SK-N-SH (cell line): ENCODE measurements at regions not wholly inside any gene's neighbourhood (a gene's known extent, or its start where the extent isn't known, plus 50 kb on each side); places are given as distances from the start of the nearest gene placed in this dataset.

Experiments used
- CTCF ChIA-PET: fragments of 300-600, 350-600 bp; formaldehyde crosslinking; extraction: SDS; loops from one replicate; lab custom pipeline; 2021; lab: Yijun Ruan, JAX
- POLR2A ChIA-PET: fragments of 350-600 bp; sonication (Branson Sonifier 250); formaldehyde crosslinking; extraction: SDS; loops from one replicate; lab custom pipeline; 2020; ENCODE audit warnings: antibody characterized with exemption, inconsistent platforms; lab: Yijun Ruan, JAX
- DNase-seq: peaks from one replicate; pipeline ENCODE4 v3.0.0; 2012
- H2AFZ ChIP-seq: fragments of 200-600 bp; sonication (generic); 2 replicates; pipeline ENCODE4 v1.8.1; 2016; ENCODE audit warnings: antibody characterized with exemption, mild to moderate bottlenecking, low read depth
- H3F3A ChIP-seq: fragments of 200-600 bp; sonication (generic); replicated peaks from 2 replicates; pipeline ENCODE3; 2016; ENCODE audit warnings: antibody characterized with exemption, mild to moderate bottlenecking; ENCODE audit not compliant: insufficient read depth
- H3K27ac ChIP-seq, 2 experiments: fragments of 200-500 bp in 1 of 2; fragments of 200-600 bp in 1 of 2; sonication (Bioruptor generic) in 1 of 2; sonication (generic), shearing (Covaris generic) in 1 of 2; 2 replicates each; pipeline versions ENCODE4 v1.5.1 to v1.6.1; 2014 to 2016; ENCODE audit warnings: low read depth in 2 of 2, inconsistent platforms in 1 of 2, low read length in 1 of 2, mild to moderate bottlenecking in 1 of 2, mixed read lengths in 1 of 2
- H3K27me3 ChIP-seq: fragments of 200-600 bp; sonication (generic), shearing (Covaris generic); 2 replicates; pipeline ENCODE4 v1.6.1; 2016; ENCODE audit warnings: mixed run types; ENCODE audit not compliant: insufficient read depth
- H3K36me3 ChIP-seq, 2 experiments: fragments of 200-500 bp in 1 of 2; fragments of 200-600 bp in 1 of 2; sonication (Bioruptor generic) in 1 of 2; sonication (generic) in 1 of 2; replicated peaks in 1 of 2; 2 replicates each; pipeline versions ENCODE3 to v1.5.1; 2014 to 2016; ENCODE audit warnings: low read length in 1 of 2, mild to moderate bottlenecking in 1 of 2; ENCODE audit not compliant: insufficient read depth in 2 of 2, control insufficient read depth in 1 of 2
- H3K4me1 ChIP-seq, 2 experiments: fragments of 200-500 bp in 1 of 2; fragments of 200-600 bp in 1 of 2; sonication (Bioruptor generic) in 1 of 2; sonication (generic), shearing (Covaris generic) in 1 of 2; 2 replicates each; pipeline versions ENCODE4 v1.5.1 to v1.6.1; 2014 to 2016; ENCODE audit warnings: low read depth in 1 of 2, low read length in 1 of 2, mixed run types in 1 of 2; ENCODE audit not compliant: insufficient read depth in 2 of 2, control insufficient read depth in 1 of 2
- H3K4me2 ChIP-seq: fragments of 200-600 bp; sonication (generic), shearing (Covaris generic); 2 replicates; pipeline ENCODE4 v1.6.1; 2017; ENCODE audit warnings: mixed run types
- H3K4me3 ChIP-seq, 2 experiments: fragments of 200-500 bp in 1 of 2; fragments of 200-600 bp in 1 of 2; sonication (Bioruptor generic) in 1 of 2; sonication (generic), shearing (Covaris generic) in 1 of 2; 2 replicates each; pipeline versions ENCODE4 v1.5.1 to v1.8.1; 2014 to 2016; ENCODE audit warnings: low read depth in 2 of 2, inconsistent platforms in 1 of 2, low read length in 1 of 2, mild to moderate bottlenecking in 1 of 2, mixed read lengths in 1 of 2, moderate library complexity in 1 of 2
- H3K79me2 ChIP-seq: fragments of 200-600 bp; sonication (generic); 2 replicates; pipeline ENCODE4 v1.8.1; 2017; ENCODE audit warnings: mild to moderate bottlenecking; ENCODE audit not compliant: insufficient read depth
- H3K9ac ChIP-seq: fragments of 200-600 bp; sonication (generic); 2 replicates; pipeline ENCODE4 v1.6.1; 2017; ENCODE audit warnings: mixed run types
- H3K9me2 ChIP-seq: fragments of 200-600 bp; sonication (generic); 2 replicates; pipeline ENCODE4 v1.6.1; 2017; ENCODE audit warnings: mixed run types
- H3K9me3 ChIP-seq: fragments of 200-600 bp; sonication (generic); 2 replicates; pipeline ENCODE4 v1.6.1; 2017; ENCODE audit warnings: mixed run types, mild to moderate bottlenecking, moderate library complexity
- H4K20me1 ChIP-seq: fragments of 200-600 bp; sonication (generic); 2 replicates; pipeline ENCODE4 v1.6.1; 2017; ENCODE audit warnings: mild to moderate bottlenecking, mixed run types; ENCODE audit not compliant: insufficient read depth
- CHD2 ChIP-seq: fragments of 150-350 bp; IDR thresholded peaks from 2 replicates; pipeline ENCODE4 v1.6.1; 2018; ENCODE audit warnings: low read length; ENCODE audit not compliant: partially characterized antibody
- CTCF ChIP-seq: fragments of 200-600 bp; sonication (generic); IDR thresholded peaks from 2 replicates; pipeline ENCODE4 v1.6.1; 2017; ENCODE audit warnings: antibody characterized with exemption, mild to moderate bottlenecking, moderate library complexity
- EP300 ChIP-seq, 2 experiments: IDR thresholded peaks; 2 replicates each; pipeline versions ENCODE4 v1.4.0 to v1.6.1; 2012; ENCODE audit warnings: borderline replicate concordance in 1 of 2, low read depth in 1 of 2, low read length in 1 of 2
- EZH2phosphoT487 ChIP-seq: fragments of 200-600 bp; sonication (generic); IDR thresholded peaks from 2 replicates; pipeline ENCODE4 v1.6.1; 2017; ENCODE audit warnings: low read depth, mixed run types, mild to moderate bottlenecking, antibody characterized with exemption, moderate library complexity, borderline replicate concordance
- FOSL2 ChIP-seq: IDR thresholded peaks from 2 replicates; pipeline ENCODE4 v1.4.0; 2012; ENCODE audit warnings: low read depth, mild to moderate bottlenecking, moderate library complexity, borderline replicate concordance
- FOXM1 ChIP-seq: IDR thresholded peaks from 2 replicates; pipeline ENCODE4 v1.4.0; 2012; ENCODE audit warnings: low read depth, mild to moderate bottlenecking
- IRF3 ChIP-seq: fragments of 150-350 bp; IDR thresholded peaks from 2 replicates; pipeline ENCODE4 v1.6.1; 2016; ENCODE audit warnings: mild to moderate bottlenecking, low read depth, low read length
- JUND ChIP-seq: IDR thresholded peaks from 2 replicates; pipeline ENCODE4 v1.4.0; 2012
- MEF2A ChIP-seq: IDR thresholded peaks from 2 replicates; pipeline ENCODE4 v1.4.0; 2012; ENCODE audit warnings: low read depth, borderline replicate concordance
- PBX3 ChIP-seq: IDR thresholded peaks from 2 replicates; pipeline ENCODE4; 2012
- POLR2AphosphoS5 ChIP-seq: IDR thresholded peaks from 2 replicates; pipeline ENCODE4 v1.6.1; 2012; ENCODE audit warnings: low read depth, low read length
- RAD21 ChIP-seq: IDR thresholded peaks from 2 replicates; pipeline ENCODE4 v1.6.1; 2012; ENCODE audit warnings: mild to moderate bottlenecking, low read length
- SIN3A ChIP-seq: IDR thresholded peaks from 2 replicates; pipeline ENCODE4 v1.6.1; 2012; ENCODE audit warnings: low read depth, mild to moderate bottlenecking, low read length, moderate library complexity, borderline replicate concordance
- SMC3 ChIP-seq: IDR thresholded peaks from 2 replicates; pipeline ENCODE4 v1.6.1; 2012; ENCODE audit warnings: low read depth, low read length, improper control_type of control experiment
- TCF12 ChIP-seq: IDR thresholded peaks from 2 replicates; pipeline ENCODE4 v1.4.0; 2012
- TEAD4 ChIP-seq: IDR thresholded peaks from 2 replicates; pipeline ENCODE4 v1.4.0; 2012; ENCODE audit warnings: mild to moderate bottlenecking, borderline replicate concordance; ENCODE audit not compliant: insufficient read depth
- WGBS: methylation state at CpG from one replicate; pipeline ENCODE4 v1.1.6; 2017; ENCODE audit warnings: low lambda C conversion rate; 5-methylcytosine and 5-hydroxymethylcytosine counted together
- TF ChIP-seq, protein P1 (sequence below): IDR thresholded peaks from 2 replicates; pipeline ENCODE4 v1.4.0; 2012; ENCODE audit warnings: low read depth

GRCh38 chr1:244224487-244225430 lies 173.7 kb downstream of the ZBTB18 start (continued):
- TF ChIP-seq POLR2AphosphoS5: no peak
- TF ChIP-seq PBX3: no peak
- TF ChIP-seq, protein P1, sequence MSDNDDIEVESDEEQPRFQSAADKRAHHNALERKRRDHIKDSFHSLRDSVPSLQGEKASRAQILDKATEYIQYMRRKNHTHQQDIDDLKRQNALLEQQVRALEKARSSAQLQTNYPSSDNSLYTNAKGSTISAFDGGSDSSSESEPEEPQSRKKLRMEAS: no peak

GRCh38 chr1:244226435-244226834 lies 175.4 kb downstream of the ZBTB18 start:
- H2AFZ ChIP-seq: no peak overlapping the region
- no peaks in the 10 kb centered on the region for H3K9me3 ChIP-seq
- TF ChIP-seq CHD2 (no peak), PBX3 (peak; percentile 32; the same call in 1 of the 2 replicates), FOSL2 (0 out of 2 replicates have a peak, but pooled peaks have one; percentile 3), JUND (peak; percentile 22)
- ChIA-PET POLR2A (no interaction called here), CTCF (interaction anchor here (0.6 kb wide), 1 partner anchor 12 kb away, joined by 3 read pairs; no protein-coding TSS in a partner anchor)
- no peaks in the 10 kb centered on the region for H4K20me1 ChIP-seq
- H3K79me2 ChIP-seq: no peaks in the 10 kb centered on the region
- H3K27ac ChIP-seq: no peak overlapping the region
- H3F3A ChIP-seq: no peaks in the 10 kb centered on the region
- no peaks in the 10 kb centered on the region for H3K9me2 ChIP-seq
- WGBS: 78% methylated on average over 3 of the region's 3 CpGs
- no peak overlapping the region for H3K4me2 ChIP-seq
- no peak for DNase-seq
- no peak overlapping the region for H3K9ac ChIP-seq
- H3K4me3 ChIP-seq: no peak overlapping the region
- no peaks in the 10 kb centered on the region for H3K36me3 ChIP-seq
- H3K27me3 ChIP-seq: no peaks in the 10 kb centered on the region
- H3K4me1 ChIP-seq: peaks cover 8 to 9% of the 10 kb centered on the region in 2 experiments; a peak in 2 of 4 replicates

GRCh38 chr1:244230470-244230869 lies 179.4 kb downstream of the ZBTB18 start:
- H3K4me1 ChIP-seq: peaks cover 9 to 15% of the 10 kb centered on the region in 2 experiments; a peak in 2 of 4 replicates
- ChIA-PET POLR2A (interaction anchor here (0.6 to 0.7 kb wide), 2 partner anchors 179 to 506 kb away, joined by 3 to 4 read pairs; partner anchors contain the start of gene ZBTB18), CTCF (no interaction called here)
- H2AFZ ChIP-seq: no peak overlapping the region
- H3K9me2 ChIP-seq: no peaks in the 10 kb centered on the region
- TF ChIP-seq, protein P1: no peak
- no peak for TF ChIP-seq JUND
- no peak for TF ChIP-seq RAD21
- no peak for TF ChIP-seq CHD2
- no peak for TF ChIP-seq MEF2A
- TF ChIP-seq SMC3: no peak
- no peak for TF ChIP-seq TEAD4
- TF ChIP-seq CTCF: no peak
- TF ChIP-seq IRF3: no peak
- TF ChIP-seq FOXM1: no peak
- no peak for TF ChIP-seq EP300 (IDR thresholded peaks at IDR 0.05; ENCODE audit: borderline replicate concordance in 1 of 2, low read depth in 1 of 2, low read length in 1 of 2)
- TF ChIP-seq TCF12: no peak
- no peak for TF ChIP-seq EZH2phosphoT487
- no peak for TF ChIP-seq SIN3A
- no peak overlapping the region for H3K4me2 ChIP-seq
- H3K79me2 ChIP-seq: no peaks in the 10 kb centered on the region
- no peaks in the 10 kb centered on the region for H3F3A ChIP-seq
- H3K9ac ChIP-seq: no peak overlapping the region
- no peak for DNase-seq
- no peaks in the 10 kb centered on the region for H3K9me3 ChIP-seq
- no peak overlapping the region for H3K4me3 ChIP-seq
- 95% methylated on average over 9 of the region's 9 CpGs for WGBS
- no peaks in the 10 kb centered on the region for H4K20me1 ChIP-seq
- no peaks in the 10 kb centered on the region for H3K36me3 ChIP-seq
- H3K27ac ChIP-seq: no peak overlapping the region
- no peaks in the 10 kb centered on the region for H3K27me3 ChIP-seq
